CD8-positive, alpha-beta memory T cell (primary cell): ENCODE measurements at regions not wholly inside any gene's neighbourhood (a gene's known extent, or its start where the extent isn't known, plus 50 kb on each side); places are given as distances from the start of the nearest gene placed in this dataset.
"Not testable (repeated sequence)": the region's sequence is repeated elsewhere in the genome, so short reads cannot be mapped to it uniquely, and the experiment has no call there.

Experiments
- CTCF ChIA-PET: fragments of 350-600 bp; sonication (Branson Sonifier 250); formaldehyde crosslinking; loops from one replicate; lab custom pipeline; 2021; ENCODE audit warnings: antibody characterized with exemption; lab: Charles Lee
- POLR2A ChIA-PET: fragments of 350-600 bp; sonication (Branson Sonifier 250); formaldehyde crosslinking; loops from one replicate; lab custom pipeline; 2021; ENCODE audit warnings: antibody characterized with exemption; lab: Charles Lee
- DNase-seq, 5 donors: peaks; one replicate each; pipeline versions ENCODE4 v3.0.0 to v3.0.0-alpha.2; 2020 to 2022; ENCODE audit warnings: mixed read lengths in 1 of 5
- H3K27ac ChIP-seq: one replicate; pipeline ENCODE4 v1.7.0; 2013; ENCODE audit warnings: low read depth, mild to moderate bottlenecking, low read length, moderate library complexity
- H3K27me3 ChIP-seq: 2 replicates; pipeline ENCODE4 v1.7.0; 2013; ENCODE audit warnings: low read length, mild to moderate bottlenecking; ENCODE audit not compliant: insufficient read depth, poor library complexity, severe bottlenecking
- H3K36me3 ChIP-seq: 2 replicates; pipeline ENCODE4 v1.7.0; 2013; ENCODE audit warnings: mild to moderate bottlenecking, low read length, moderate library complexity; ENCODE audit not compliant: insufficient read depth
- H3K4me1 ChIP-seq: 2 replicates; pipeline ENCODE4 v1.7.0; 2013; ENCODE audit warnings: mild to moderate bottlenecking, low read length, moderate library complexity; ENCODE audit not compliant: insufficient read depth
- H3K4me3 ChIP-seq: 2 replicates; pipeline ENCODE4 v1.7.0; 2013; ENCODE audit warnings: mild to moderate bottlenecking, low read length
- H3K9me3 ChIP-seq: 2 replicates; pipeline ENCODE4 v1.7.0; 2013; ENCODE audit warnings: mild to moderate bottlenecking, low read length
- H3K27ac Mint-ChIP-seq, 8 donors: one replicate each; pipeline ENCODE4 v1.8.0; 2020 to 2021; ENCODE audit warnings: mixed read lengths in 8 of 8, mild to moderate bottlenecking in 6 of 8, inconsistent platforms in 3 of 8, moderate library complexity in 3 of 8
- H3K27me3 Mint-ChIP-seq, 2 donors: one replicate each; pipeline ENCODE4 v1.8.0; 2020 to 2021; ENCODE audit warnings: mixed read lengths in 2 of 2, mild to moderate bottlenecking in 1 of 2, moderate library complexity in 1 of 2
- H3K36me3 Mint-ChIP-seq, 3 donors: one replicate each; pipeline ENCODE4 v1.8.0; 2020 to 2021; ENCODE audit warnings: mixed read lengths in 3 of 3, inconsistent platforms in 1 of 3, mild to moderate bottlenecking in 1 of 3
- H3K4me1 Mint-ChIP-seq, 3 donors: one replicate each; pipeline ENCODE4 v1.8.0; 2020 to 2021; ENCODE audit warnings: mixed read lengths in 3 of 3, inconsistent platforms in 1 of 3, mild to moderate bottlenecking in 1 of 3
- H3K4me3 Mint-ChIP-seq, 7 donors: one replicate each; pipeline ENCODE4 v1.8.0; 2020 to 2021; ENCODE audit warnings: mixed read lengths in 7 of 7, mild to moderate bottlenecking in 6 of 7, moderate library complexity in 4 of 7, inconsistent platforms in 2 of 7
- H3K9me3 Mint-ChIP-seq, 5 donors: one replicate each; pipeline ENCODE4 v1.8.0; 2020 to 2022; ENCODE audit warnings: mixed read lengths in 5 of 5, mild to moderate bottlenecking in 3 of 5, moderate library complexity in 2 of 5, inconsistent platforms in 1 of 5

DNA sequence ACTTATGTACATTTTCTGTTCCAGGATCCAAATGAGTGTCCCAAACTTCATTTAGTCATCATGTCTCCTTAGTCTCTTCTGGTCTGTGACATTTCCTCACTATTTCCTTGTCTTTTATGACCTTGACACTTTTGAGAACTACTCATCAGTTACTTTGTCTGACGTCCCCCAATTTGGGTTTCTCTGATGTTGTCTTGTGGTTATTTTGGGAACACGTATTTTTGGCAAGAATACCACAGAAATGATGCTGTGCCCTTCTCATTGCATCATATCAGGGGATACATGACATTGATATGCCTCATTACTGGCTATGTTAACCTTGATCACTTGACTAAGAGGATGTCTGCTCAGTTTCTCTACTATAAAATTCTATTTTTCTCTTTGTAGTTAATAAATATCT lies 308.8 kb downstream of the ZNF674 start:
- H3K36me3 ChIP-seq, result no peaks in the 10 kb centered on the region
- H3K4me1 ChIP-seq, result no peaks in the 10 kb centered on the region
- Mint-ChIP-seq H3K4me1 (no peaks in the 10 kb centered on the region), H3K36me3 (no peaks in the 10 kb centered on the region), H3K27me3 (peaks cover 3 to 12% of the 10 kb centered on the region in 2 donors), H3K9me3 (peaks cover 0 to 2% (median 0%) of the 10 kb centered on the region in 5 donors), H3K27ac (no peak overlapping the region), H3K4me3 (no peak overlapping the region)
- no peak overlapping the region for H3K27ac ChIP-seq
- no peak for DNase-seq
- H3K9me3 ChIP-seq, result no peaks in the 10 kb centered on the region
- H3K4me3 ChIP-seq, result no peak overlapping the region
- POLR2A ChIA-PET, result no interaction called here
- CTCF ChIA-PET, result no interaction called here
- H3K27me3 ChIP-seq, result no peaks in the 10 kb centered on the region

DNA sequence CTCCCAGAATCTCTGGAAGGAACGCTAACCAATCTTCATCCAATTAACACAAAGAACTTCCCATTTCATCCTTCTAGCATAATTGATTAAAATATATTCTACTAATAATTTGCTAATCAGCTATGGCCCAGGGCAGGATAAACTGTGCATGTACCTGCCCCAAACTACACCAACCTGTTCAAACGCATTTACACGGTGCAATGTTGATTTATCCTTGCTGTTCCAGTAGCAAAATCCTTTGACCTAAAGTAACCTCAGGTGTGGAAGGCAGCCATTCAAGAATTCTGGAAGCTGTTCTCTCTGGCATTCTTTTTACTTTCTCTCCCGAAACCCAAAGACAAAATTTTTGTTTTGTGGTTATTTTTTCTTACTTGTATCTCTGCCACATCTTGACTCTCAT lies 309.4 kb downstream of the ZNF674 start:
- H3K36me3 Mint-ChIP-seq, result no peaks in the 10 kb centered on the region
- Histone ChIP-seq H3K4me3 (no peak overlapping the region), H3K9me3 (no peaks in the 10 kb centered on the region), H3K27ac (no peak overlapping the region), H3K27me3 (no peaks in the 10 kb centered on the region), H3K4me1 (no peaks in the 10 kb centered on the region), H3K36me3 (no peaks in the 10 kb centered on the region)
- H3K27ac Mint-ChIP-seq, result no peak overlapping the region
- peaks cover 0 to 2% (median 0%) of the 10 kb centered on the region in 5 donors for H3K9me3 Mint-ChIP-seq
- H3K27me3 Mint-ChIP-seq, result peaks cover 3 to 12% of the 10 kb centered on the region in 2 donors
- no peak overlapping the region for H3K4me3 Mint-ChIP-seq
- ChIA-PET CTCF (no interaction called here), POLR2A (no interaction called here)
- H3K4me1 Mint-ChIP-seq, result no peaks in the 10 kb centered on the region
- DNase-seq, result no peak

DNA sequence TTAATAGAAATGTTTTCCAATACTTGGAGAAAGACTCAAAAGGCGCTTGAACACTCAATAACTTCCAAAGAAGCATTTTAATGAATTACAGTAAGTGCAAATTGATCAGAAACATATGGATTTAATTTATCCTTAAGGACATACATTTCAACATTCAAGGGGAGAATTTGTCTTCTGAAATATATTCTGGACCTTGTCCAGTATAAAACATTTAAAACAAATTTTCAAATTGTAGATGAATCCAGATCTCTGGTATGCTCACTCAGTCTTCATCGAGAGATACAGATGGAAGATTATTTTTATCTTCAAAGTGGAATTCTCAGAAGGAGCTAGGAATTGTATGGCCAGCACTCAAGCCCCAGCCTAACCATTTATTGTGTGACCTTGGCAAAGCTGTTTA lies 310.4 kb downstream of the ZNF674 start:
- ChIA-PET POLR2A (no interaction called here), CTCF (no interaction called here)
- no peak overlapping the region for H3K27ac ChIP-seq
- Mint-ChIP-seq H3K27me3 (peaks cover 3 to 12% of the 10 kb centered on the region in 2 donors), H3K27ac (no peak overlapping the region), H3K9me3 (peaks cover 0 to 2% (median 0%) of the 10 kb centered on the region in 5 donors), H3K4me3 (no peak overlapping the region), H3K36me3 (no peaks in the 10 kb centered on the region), H3K4me1 (no peaks in the 10 kb centered on the region)
- H3K4me1 ChIP-seq, result no peaks in the 10 kb centered on the region
- H3K36me3 ChIP-seq, result no peaks in the 10 kb centered on the region
- no peaks in the 10 kb centered on the region for H3K9me3 ChIP-seq
- DNase-seq, result no peak
- no peaks in the 10 kb centered on the region for H3K27me3 ChIP-seq
- H3K4me3 ChIP-seq, result no peak overlapping the region

DNA sequence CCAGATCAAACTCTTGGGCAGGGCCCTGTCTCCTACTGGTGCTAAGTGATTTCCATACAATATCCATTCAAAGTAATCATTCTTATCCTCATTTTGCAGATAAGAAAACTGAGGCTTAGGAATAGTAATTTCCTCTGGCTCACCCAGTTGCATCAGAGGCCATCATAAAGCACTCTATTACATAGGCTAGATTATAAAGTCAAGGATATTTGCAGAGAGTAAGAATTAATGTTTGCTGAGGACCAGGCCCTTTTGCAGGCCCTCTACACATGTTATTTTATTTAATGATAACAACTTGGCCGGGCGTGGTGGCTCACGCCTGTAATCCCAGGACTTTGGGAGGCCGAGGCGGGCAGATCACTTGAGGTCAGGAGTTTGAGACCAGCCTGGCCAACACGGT lies 316.8 kb downstream of the ZNF674 start:
- no peak overlapping the region for H3K27ac Mint-ChIP-seq
- no peaks in the 10 kb centered on the region for H3K9me3 Mint-ChIP-seq
- no peak overlapping the region for H3K4me3 ChIP-seq
- H3K36me3 ChIP-seq, result no peaks in the 10 kb centered on the region
- H3K27me3 Mint-ChIP-seq, result peaks cover 0 to 5% of the 10 kb centered on the region in 2 donors
- H3K4me1 ChIP-seq, result no peaks in the 10 kb centered on the region
- H3K4me3 Mint-ChIP-seq, result no peak overlapping the region
- H3K27me3 ChIP-seq, result no peaks in the 10 kb centered on the region
- H3K27ac ChIP-seq, result no peak overlapping the region
- no peak for DNase-seq
- no peaks in the 10 kb centered on the region for H3K9me3 ChIP-seq
- POLR2A ChIA-PET, result no interaction called here
- no peaks in the 10 kb centered on the region for H3K36me3 Mint-ChIP-seq
- CTCF ChIA-PET, result no interaction called here
- H3K4me1 Mint-ChIP-seq, result no peaks in the 10 kb centered on the region

DNA sequence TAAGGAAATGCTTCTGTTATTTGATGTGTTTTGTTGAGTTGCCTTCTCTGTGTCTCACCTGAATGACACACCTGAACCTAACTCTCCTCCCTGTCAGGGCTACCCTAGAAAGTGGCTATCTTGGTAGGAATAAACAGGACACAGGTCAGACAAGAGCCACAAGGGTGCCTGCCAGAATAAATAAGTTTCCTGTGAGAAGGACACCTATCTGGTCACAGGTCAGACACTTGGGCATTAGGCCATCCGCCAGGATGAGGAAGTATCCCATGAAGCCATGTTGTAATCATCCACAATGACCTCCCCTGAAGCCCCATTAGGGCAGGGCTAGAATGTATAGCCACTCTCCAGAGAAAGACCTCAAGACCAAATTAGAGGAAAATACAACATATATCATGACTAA lies 318.8 kb downstream of the ZNF674 start:
- H3K27me3 ChIP-seq, result no peaks in the 10 kb centered on the region
- CTCF ChIA-PET, result no interaction called here
- H3K9me3 ChIP-seq, result no peaks in the 10 kb centered on the region
- H3K4me1 ChIP-seq, result no peaks in the 10 kb centered on the region
- no peak overlapping the region for H3K4me3 Mint-ChIP-seq
- H3K27ac ChIP-seq, result no peak overlapping the region
- peaks cover 0 to 8% of the 10 kb centered on the region in 2 donors for H3K27me3 Mint-ChIP-seq
- no peak overlapping the region for H3K4me3 ChIP-seq
- H3K36me3 Mint-ChIP-seq, result no peaks in the 10 kb centered on the region
- no peaks in the 10 kb centered on the region for H3K4me1 Mint-ChIP-seq
- DNase-seq, result no peak
- peaks cover 0 to 5% (median 0%) of the 10 kb centered on the region in 5 donors for H3K9me3 Mint-ChIP-seq
- H3K36me3 ChIP-seq, result no peaks in the 10 kb centered on the region
- POLR2A ChIA-PET, result no interaction called here
- H3K27ac Mint-ChIP-seq, result no peak overlapping the region

DNA sequence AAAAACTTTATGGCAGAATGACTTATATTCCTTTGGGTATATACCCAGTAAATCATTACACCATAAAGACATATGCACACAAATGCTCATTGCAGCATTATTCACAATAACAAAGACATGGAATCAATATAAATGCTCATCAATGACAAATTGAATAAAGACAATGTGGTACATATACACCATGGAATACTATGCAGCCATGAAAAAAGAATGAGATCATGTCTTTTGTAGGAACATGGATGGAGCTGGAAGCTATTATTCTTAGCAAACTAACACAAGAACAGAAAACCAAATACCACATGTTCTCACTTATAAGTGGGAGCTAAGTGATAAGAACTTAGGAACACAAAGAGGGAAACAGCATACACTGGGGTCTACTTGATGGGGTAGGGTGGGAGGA lies 321.7 kb downstream of the ZNF674 start:
- H3K9me3 ChIP-seq, H3K4me3 ChIP-seq, H3K4me1 ChIP-seq, H3K27ac ChIP-seq, H3K27ac Mint-ChIP-seq, CTCF ChIA-PET, DNase-seq, H3K27me3 ChIP-seq, H3K36me3 ChIP-seq, H3K4me3 Mint-ChIP-seq, H3K9me3 Mint-ChIP-seq, POLR2A ChIA-PET, H3K36me3 Mint-ChIP-seq, H3K4me1 Mint-ChIP-seq: not testable (repeated sequence)
- peaks cover 0 to 13% of the 10 kb centered on the region in 2 donors for H3K27me3 Mint-ChIP-seq

DNA sequence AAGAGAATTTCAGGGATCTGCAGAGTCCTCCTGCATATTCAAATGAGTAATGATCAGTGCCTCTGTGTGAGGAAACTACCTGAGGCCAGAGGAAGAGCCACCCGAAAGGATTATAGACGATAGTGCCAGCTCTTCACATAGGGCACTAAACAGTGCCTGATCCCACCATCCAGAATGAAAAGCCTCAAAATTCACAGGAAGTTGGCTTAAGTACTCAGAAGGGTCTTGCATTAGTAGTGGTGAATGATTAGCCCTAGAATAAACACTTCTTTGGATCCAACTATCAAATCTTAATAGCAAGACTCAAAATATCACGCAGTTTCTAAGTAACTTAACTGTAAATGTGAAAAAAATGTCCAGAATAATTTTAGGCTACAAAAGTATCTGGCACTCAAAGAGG lies 324.4 kb downstream of the ZNF674 start:
- Histone ChIP-seq H3K4me3 (no peak overlapping the region), H3K4me1 (no peaks in the 10 kb centered on the region), H3K36me3 (no peaks in the 10 kb centered on the region), H3K27ac (no peak overlapping the region), H3K9me3 (no peaks in the 10 kb centered on the region), H3K27me3 (no peaks in the 10 kb centered on the region)
- CTCF ChIA-PET, result no interaction called here
- Mint-ChIP-seq H3K36me3 (no peaks in the 10 kb centered on the region), H3K4me1 (no peaks in the 10 kb centered on the region), H3K9me3 (peaks cover 0 to 5% (median 0%) of the 10 kb centered on the region in 5 donors), H3K27ac (no peak overlapping the region), H3K27me3 (peaks cover 0 to 8% of the 10 kb centered on the region in 2 donors), H3K4me3 (no peak overlapping the region)
- no peak for DNase-seq
- POLR2A ChIA-PET, result no interaction called here

DNA sequence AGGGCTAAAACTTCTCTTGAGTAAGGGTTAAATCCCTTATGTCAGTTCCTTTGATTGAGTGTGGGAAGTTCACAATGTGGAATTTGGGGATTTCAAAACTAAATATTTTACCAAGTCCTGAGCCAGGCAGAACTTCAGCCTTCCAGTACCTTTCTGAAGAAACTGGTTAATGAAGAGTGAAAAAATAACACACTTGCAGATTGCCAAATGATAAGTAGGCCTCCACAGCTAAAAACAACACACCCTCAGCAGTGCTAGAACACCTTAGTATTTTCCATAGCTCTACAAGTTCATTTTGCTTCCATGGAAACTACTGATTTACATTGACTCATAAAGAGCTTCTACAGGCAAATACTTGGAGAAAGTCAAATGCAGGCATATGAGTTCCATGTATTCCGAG lies 326.8 kb downstream of the ZNF674 start:
- H3K27ac ChIP-seq, result no peak overlapping the region
- no peak overlapping the region for H3K4me3 ChIP-seq
- H3K9me3 Mint-ChIP-seq, result peaks cover 0 to 5% (median 0%) of the 10 kb centered on the region in 5 donors
- CTCF ChIA-PET, result no interaction called here
- no peak for DNase-seq
- no peak overlapping the region for H3K27ac Mint-ChIP-seq
- H3K4me1 ChIP-seq, result no peaks in the 10 kb centered on the region
- no peaks in the 10 kb centered on the region for H3K36me3 Mint-ChIP-seq
- no peaks in the 10 kb centered on the region for H3K27me3 ChIP-seq
- POLR2A ChIA-PET, result no interaction called here
- no peak overlapping the region for H3K4me3 Mint-ChIP-seq
- H3K4me1 Mint-ChIP-seq, result no peaks in the 10 kb centered on the region
- H3K9me3 ChIP-seq, result no peaks in the 10 kb centered on the region
- no peaks in the 10 kb centered on the region for H3K36me3 ChIP-seq
- H3K27me3 Mint-ChIP-seq, result peaks cover 0 to 8% of the 10 kb centered on the region in 2 donors

DNA sequence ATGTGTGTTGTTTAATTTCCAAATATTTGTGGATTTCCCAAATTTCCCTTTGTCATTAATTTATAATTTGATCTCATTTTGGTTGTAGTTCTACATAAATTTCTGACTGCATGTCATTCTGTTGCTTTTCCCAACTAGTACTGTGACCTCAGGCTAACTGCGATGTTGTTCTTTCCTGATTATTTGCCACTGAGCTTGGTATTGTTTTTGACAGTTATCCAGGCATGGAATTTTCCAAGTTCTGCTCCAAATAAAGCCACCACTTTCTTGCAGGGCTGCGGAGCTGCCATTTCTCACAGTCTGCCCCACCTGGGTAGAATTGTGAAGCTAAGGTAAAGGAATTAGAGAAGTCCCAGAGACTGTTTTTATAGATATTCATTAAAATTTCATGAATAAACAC lies 328.8 kb downstream of the ZNF674 start:
- ChIA-PET POLR2A (no interaction called here), CTCF (no interaction called here)
- Mint-ChIP-seq H3K4me1 (no peaks in the 10 kb centered on the region), H3K4me3 (no peak overlapping the region), H3K9me3 (no peaks in the 10 kb centered on the region), H3K27ac (no peak overlapping the region), H3K36me3 (no peaks in the 10 kb centered on the region), H3K27me3 (peaks cover 0 to 4% of the 10 kb centered on the region in 2 donors)
- Histone ChIP-seq H3K27me3 (no peaks in the 10 kb centered on the region), H3K9me3 (no peaks in the 10 kb centered on the region), H3K27ac (no peak overlapping the region), H3K4me3 (no peak overlapping the region), H3K4me1 (no peaks in the 10 kb centered on the region), H3K36me3 (no peaks in the 10 kb centered on the region)
- no peak for DNase-seq
